ENCODE measurements at regions not wholly inside any gene's neighbourhood (a gene's known extent, or its start where the extent isn't known, plus 50 kb on each side); places are given as distances from the start of the nearest gene placed in this dataset.
"Not testable (repeated sequence)": the region's sequence is repeated elsewhere in the genome, so short reads cannot be mapped to it uniquely, and the experiment has no call there.

DNA sequence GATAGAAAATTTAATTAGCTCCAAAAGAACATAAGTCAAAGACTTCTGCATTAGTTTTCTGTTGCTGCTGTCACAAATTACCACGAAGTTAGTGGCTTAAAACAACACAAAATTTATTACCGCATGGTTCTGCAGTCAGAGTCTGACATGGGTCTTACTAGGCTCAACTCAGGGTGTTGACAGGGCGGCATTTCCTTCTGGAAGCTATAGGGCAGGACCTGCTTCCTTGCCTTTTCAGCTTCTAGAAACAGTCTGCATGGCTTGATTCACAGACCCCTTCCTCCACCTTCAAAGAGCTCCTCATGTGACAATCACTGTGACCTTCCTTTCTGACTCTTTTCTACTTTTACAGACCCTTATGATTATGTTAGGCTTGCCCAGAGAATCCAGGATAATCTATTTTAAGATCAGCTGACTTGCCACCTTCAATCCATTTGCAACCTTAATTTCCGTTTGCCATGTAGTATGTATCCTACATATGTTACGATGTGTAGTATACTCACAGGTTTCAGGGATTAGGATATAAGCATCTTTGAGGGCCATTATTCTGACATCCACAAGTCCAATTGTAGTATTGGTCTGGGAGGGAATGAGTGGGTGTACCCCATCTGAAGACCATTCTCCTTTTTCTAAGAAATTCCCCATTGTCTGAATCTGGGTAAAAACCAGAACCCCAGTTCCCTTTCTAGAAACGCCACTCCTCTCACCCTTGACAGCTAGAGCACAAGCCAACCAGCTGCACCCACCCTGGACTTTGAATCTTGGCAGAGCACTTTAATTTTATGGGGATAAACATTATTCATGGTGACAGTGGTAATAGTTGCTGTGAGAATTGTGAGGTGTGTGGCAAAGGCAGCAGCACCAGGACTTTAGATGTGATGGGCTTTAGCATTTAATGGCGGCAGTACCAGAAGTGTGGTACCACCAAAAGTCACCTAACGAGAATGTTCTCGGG, 265.5 kb downstream of the KCNJ2 start:
- Mint-ChIP-seq H3K4me3 (ENCODE audit: unreplicated experiment) (no peak overlapping the region), H3K9me3 (ENCODE audit: unreplicated experiment) (no peaks in the 10 kb centered on the region), H3K36me3 (ENCODE audit: insufficient read depth, unreplicated experiment) (no peaks in the 10 kb centered on the region), H3K4me1 (ENCODE audit: insufficient read depth, unreplicated experiment) (no peaks in the 10 kb centered on the region), H3K27me3 (ENCODE audit: insufficient read depth, unreplicated experiment) (no peaks in the 10 kb centered on the region), H3K27ac (ENCODE audit: low read depth, unreplicated experiment) (no peak overlapping the region)
- TF ChIP-seq CTCF (IDR thresholded peaks at IDR 0.05; ENCODE audit: unreplicated experiment): no peak
- BruUV-seq (replicated peaks): no TSS peak
- DNase-seq (ENCODE audit: unreplicated experiment): no peak
- intact Hi-C loops (cut with micrococcal nuclease): no loop called here
- ChIA-PET POLR2A (interaction anchor here (0.6 to 1.4 kb wide), 2 partner anchors 15 to 701 kb away, joined by 3 to 6 read pairs; no protein-coding TSS in a partner anchor), CTCF (interaction anchor here (1.5 kb wide), 1 partner anchor 10 kb away, joined by 5 read pairs; no protein-coding TSS in a partner anchor)

DNA sequence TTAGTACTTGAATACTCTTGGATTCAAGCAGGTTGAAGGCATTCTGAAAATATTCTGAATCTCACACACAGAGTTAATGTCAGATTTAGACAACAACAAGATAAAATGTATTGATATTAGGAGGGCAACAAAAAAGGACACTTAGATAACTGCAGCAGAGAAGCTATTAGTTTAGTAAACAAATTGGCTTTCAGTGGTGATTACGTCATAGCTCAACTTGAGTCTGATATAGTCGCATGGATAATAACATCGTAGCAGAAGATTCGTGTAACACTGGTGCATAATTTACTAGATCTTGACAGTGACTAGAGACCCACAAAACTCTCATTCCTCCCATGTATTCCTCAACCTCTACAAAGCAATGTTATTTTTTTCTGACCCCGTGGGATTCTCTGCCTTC, 268.3 kb downstream of the KCNJ2 start:
- Mint-ChIP-seq H3K4me3 (ENCODE audit: unreplicated experiment) (no peak overlapping the region), H3K27ac (ENCODE audit: low read depth, unreplicated experiment) (no peak overlapping the region), H3K4me1 (ENCODE audit: insufficient read depth, unreplicated experiment) (no peaks in the 10 kb centered on the region), H3K27me3 (ENCODE audit: insufficient read depth, unreplicated experiment) (no peaks in the 10 kb centered on the region), H3K36me3 (ENCODE audit: insufficient read depth, unreplicated experiment) (no peaks in the 10 kb centered on the region), H3K9me3 (ENCODE audit: unreplicated experiment) (no peaks in the 10 kb centered on the region)
- intact Hi-C loops (cut with micrococcal nuclease): no loop called here
- POLR2A ChIA-PET: interaction anchor here (0.6 to 1.0 kb wide), 2 partner anchors 10 to 11 kb away, joined by 3 read pairs; no protein-coding TSS in a partner anchor
- no peak for DNase-seq (ENCODE audit: unreplicated experiment)
- TF ChIP-seq CTCF (IDR thresholded peaks at IDR 0.05; ENCODE audit: unreplicated experiment): no peak
- no TSS peak for BruUV-seq (replicated peaks)
- CTCF ChIA-PET: interaction anchor here (1.0 kb wide), 1 partner anchor 829 kb away, joined by 4 read pairs; no protein-coding TSS in a partner anchor

- ChIA-PET POLR2A (interaction anchor here (0.7 to 1.3 kb wide), 2 partner anchors 16 to 41 kb away, joined by 3 to 4 read pairs; no protein-coding TSS in a partner anchor), CTCF (interaction anchor here (0.6 to 1.0 kb wide), 3 partner anchors 38 to 837 kb away, joined by 3 to 4 read pairs (median 3); no protein-coding TSS in a partner anchor)
- Mint-ChIP-seq H3K4me3 (ENCODE audit: unreplicated experiment) (no peak overlapping the region), H3K27me3 (ENCODE audit: insufficient read depth, unreplicated experiment) (no peaks in the 10 kb centered on the region), H3K36me3 (ENCODE audit: insufficient read depth, unreplicated experiment) (no peaks in the 10 kb centered on the region), H3K4me1 (ENCODE audit: insufficient read depth, unreplicated experiment) (peaks cover 11% of the 10 kb centered on the region), H3K9me3 (ENCODE audit: unreplicated experiment) (no peaks in the 10 kb centered on the region), H3K27ac (ENCODE audit: low read depth, unreplicated experiment) (peak overlapping the region; percentile 46)
- no peak for TF ChIP-seq CTCF (IDR thresholded peaks at IDR 0.05; ENCODE audit: unreplicated experiment)
- BruUV-seq (replicated peaks): no TSS peak
- DNase-seq (ENCODE audit: unreplicated experiment): no peak
- intact Hi-C loops (cut with micrococcal nuclease): no loop called here
Measured at GRCh38 chr17:70446446-70446845, 277.1 kb downstream of the KCNJ2 start.

DNA sequence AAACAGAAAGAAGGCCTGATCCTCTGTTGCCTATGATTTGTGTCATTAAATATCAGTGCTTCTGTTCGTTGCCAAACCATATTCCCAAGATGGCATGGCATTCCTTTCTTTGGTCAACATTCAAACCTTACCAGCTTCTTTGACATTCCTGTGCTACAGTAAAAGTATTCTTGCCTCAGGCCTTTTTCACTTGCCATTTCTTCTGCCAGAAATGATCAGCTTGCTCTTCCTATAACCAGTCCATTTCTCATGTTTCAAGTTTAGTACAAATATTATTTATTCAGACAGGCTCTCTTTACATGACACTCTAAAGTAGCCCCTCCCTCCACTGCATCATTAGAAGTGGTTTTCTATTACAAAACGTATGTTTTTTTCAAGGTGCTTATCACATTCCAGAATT, 278.3 kb downstream of the KCNJ2 start:
- ChIA-PET POLR2A (interaction anchor here (0.6 to 1.3 kb wide), 4 partner anchors 10 to 42 kb away, joined by 3 to 4 read pairs (median 3); no protein-coding TSS in a partner anchor), CTCF (no interaction called here)
- H3K27ac Mint-ChIP-seq (ENCODE audit: low read depth, unreplicated experiment): peak overlapping the region; percentile 65
- intact Hi-C loops (cut with micrococcal nuclease): no loop called here
- TF ChIP-seq CTCF (IDR thresholded peaks at IDR 0.05; ENCODE audit: unreplicated experiment): no peak
- H3K27me3 Mint-ChIP-seq (ENCODE audit: insufficient read depth, unreplicated experiment): no peaks in the 10 kb centered on the region
- H3K4me3 Mint-ChIP-seq (ENCODE audit: unreplicated experiment): no peak overlapping the region
- no peaks in the 10 kb centered on the region for H3K36me3 Mint-ChIP-seq (ENCODE audit: insufficient read depth, unreplicated experiment)
- peak; percentile 27 for DNase-seq (ENCODE audit: unreplicated experiment)
- BruUV-seq (replicated peaks): no TSS peak
- peaks cover 11% of the 10 kb centered on the region for H3K4me1 Mint-ChIP-seq (ENCODE audit: insufficient read depth, unreplicated experiment)
- no peaks in the 10 kb centered on the region for H3K9me3 Mint-ChIP-seq (ENCODE audit: unreplicated experiment)

- DNase-seq (ENCODE audit: unreplicated experiment); CTCF ChIA-PET; BruUV-seq (replicated peaks); intact Hi-C loops (cut with micrococcal nuclease); H3K4me1 Mint-ChIP-seq (ENCODE audit: insufficient read depth, unreplicated experiment); H3K9me3 Mint-ChIP-seq (ENCODE audit: unreplicated experiment); H3K27ac Mint-ChIP-seq (ENCODE audit: low read depth, unreplicated experiment); H3K27me3 Mint-ChIP-seq (ENCODE audit: insufficient read depth, unreplicated experiment); H3K36me3 Mint-ChIP-seq (ENCODE audit: insufficient read depth, unreplicated experiment); H3K4me3 Mint-ChIP-seq (ENCODE audit: unreplicated experiment): not testable (repeated sequence)
- POLR2A ChIA-PET: interaction anchor here (1.7 kb wide), 1 partner anchor 13 kb away, joined by 4 read pairs; no protein-coding TSS in a partner anchor
Measured at GRCh38 chr17:70453075-70453474, 283.7 kb downstream of the KCNJ2 start.

All from MCF 10A (cell line).